NOMO-1 treated with dmso at 0.1 percent for 144 hours (cell line): ENCODE measurements at regions not wholly inside any gene's neighbourhood (a gene's known extent, or its start where the extent isn't known, plus 50 kb on each side); places are given as distances from the start of the nearest gene placed in this dataset.

Source experiments
- DNase-seq: peaks from one replicate; lab custom pipeline; 2025; ENCODE audit not compliant: unreplicated experiment; lab: John Stamatoyannopoulos, UW

DNA sequence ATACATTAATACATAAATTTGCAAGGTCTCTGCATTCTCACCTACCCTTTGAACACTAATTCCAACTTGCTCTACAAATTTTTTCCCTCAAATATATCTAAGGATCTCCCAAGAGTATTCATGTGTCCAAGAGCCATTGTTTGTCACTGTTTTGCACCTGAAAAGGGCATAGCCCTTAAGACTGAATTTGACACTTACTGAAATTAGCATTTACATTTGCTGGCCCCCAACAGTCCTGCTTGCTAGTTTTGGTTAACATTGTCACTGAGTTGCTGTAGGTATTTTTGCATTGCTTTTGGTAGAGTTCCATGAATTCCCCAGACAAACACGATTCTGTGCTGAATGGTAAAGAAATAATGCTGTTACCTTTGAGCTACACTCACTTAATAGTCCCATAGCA is 57.3 kb downstream of the KCNA4 start:
- DNase-seq: no peak

DNA sequence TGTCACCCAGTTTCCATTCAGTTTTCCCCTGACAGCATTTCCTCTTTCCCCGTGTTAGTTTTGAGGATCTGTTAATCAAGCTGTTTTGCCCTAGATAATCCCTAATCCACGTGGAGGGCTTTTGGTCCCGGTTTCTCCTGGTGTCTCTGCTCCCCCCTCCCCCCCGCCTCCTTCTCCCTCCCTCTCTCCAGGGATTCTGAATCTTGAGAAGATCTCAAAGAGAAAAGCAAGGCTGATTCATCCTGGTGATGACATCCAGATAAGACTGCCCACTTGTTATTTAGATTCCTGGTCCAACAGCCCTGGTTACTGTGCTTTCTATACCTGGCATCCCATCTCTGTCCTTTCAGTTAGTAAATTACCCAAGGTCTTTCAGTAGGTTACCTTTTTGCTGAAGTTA is 59.4 kb downstream of the KCNA4 start:
- no peak for DNase-seq

DNA sequence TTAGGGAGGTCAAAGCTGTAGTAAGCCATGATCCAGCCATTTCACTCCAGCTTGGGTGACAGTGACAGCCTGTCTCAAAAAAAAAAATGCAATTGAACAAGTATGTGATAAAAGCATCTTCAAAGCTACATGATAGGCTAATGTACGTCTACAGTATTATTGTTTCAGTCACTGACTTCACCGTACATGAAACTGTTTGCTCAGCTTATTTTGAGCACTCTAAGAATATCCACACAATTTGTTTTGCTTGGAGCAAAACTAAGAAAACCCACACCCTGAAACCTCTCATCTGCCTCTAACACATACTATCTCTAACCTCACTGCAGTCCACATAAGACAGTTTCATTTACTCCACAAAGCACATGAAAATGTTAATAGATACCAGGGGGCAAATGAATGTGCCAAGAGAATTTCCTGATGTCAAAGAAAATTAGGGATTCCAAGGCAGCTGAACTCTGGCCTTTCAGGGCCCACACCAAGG is 60.7 kb downstream of the KCNA4 start:
- no peak for DNase-seq

DNA sequence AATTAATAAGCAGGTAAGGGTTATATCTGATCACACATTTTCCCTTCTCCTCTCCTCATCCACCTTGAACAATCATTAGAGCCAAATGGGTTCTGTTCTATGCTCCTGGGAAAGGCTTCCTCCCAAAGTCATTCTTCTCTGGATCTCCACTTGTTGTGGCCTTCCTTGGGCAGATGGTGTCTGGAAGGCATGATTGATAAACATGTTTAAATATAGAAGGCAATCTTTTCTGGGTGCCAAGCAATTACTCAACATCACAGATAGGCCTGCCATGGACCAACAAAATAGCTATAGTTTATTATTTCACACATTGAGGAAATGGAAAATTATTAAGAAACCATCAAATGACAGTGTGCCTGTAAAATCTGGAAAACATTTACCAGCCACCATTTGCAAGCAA is 73.5 kb downstream of the KCNA4 start:
- no peak for DNase-seq

DNA sequence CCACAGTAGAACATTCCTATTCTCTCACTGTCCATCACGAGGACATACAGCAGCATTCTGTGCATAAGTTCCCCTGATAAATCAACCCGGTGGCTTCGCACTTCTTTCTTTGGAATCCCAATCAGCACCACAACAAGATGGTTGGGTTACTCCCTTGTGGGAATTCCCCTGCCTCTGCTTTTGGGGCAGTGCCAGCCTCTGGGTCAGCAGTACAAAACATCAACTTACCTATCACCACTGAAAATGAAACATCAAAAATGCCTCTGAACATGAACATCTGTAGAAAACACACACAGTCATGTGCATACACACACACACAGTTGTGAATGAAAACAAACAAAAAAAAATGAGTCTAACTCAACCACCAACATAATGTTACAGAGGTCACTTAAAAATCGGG is 79.3 kb downstream of the KCNA4 start:
- no peak for DNase-seq

DNA sequence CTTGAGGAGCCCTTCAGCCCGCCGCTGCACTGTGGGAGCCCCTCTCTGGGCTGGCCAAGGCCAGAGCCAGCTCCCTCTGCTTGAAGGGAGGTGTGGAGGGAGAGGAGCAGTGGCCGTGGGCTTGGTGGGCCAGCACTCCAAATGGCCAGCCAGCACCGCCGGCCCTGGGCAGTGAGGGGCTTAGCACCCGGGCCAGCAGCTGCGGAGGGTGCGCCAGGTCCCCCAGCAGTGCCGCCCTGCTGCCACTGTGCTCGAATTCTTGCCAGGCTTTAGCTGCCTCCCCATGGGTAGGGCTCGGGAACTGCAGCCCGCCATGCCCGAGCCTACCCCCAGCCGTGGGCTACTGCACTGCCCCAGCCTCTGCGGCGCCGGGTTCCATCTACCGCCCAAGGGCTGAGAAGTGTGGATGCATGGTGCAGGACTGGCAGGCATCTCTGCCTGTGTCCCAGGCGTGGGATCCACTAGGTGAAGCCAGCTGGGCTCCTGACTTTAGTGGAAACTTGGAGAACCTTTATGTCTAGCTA is 82.7 kb downstream of the KCNA4 start:
- no peak for DNase-seq

DNA sequence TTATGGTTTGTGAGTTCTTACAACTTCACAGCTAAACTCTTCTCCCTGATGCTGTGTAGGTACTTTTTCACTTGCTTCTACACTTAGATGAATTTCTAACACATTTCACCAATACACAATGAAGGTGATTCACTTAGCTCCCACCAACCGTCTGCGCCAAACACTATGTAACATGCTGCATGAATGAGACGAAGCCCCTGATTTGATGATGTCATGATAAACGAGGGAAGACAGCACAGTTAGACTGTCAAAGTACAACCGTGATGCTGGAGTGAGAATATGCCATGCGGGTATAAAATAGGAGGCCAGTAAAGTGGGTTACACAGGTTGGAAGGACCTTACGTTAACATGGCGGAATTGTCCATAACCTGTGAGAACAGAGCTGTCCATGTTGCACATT is 100.8 kb downstream of the KCNA4 start:
- no peak for DNase-seq

DNA sequence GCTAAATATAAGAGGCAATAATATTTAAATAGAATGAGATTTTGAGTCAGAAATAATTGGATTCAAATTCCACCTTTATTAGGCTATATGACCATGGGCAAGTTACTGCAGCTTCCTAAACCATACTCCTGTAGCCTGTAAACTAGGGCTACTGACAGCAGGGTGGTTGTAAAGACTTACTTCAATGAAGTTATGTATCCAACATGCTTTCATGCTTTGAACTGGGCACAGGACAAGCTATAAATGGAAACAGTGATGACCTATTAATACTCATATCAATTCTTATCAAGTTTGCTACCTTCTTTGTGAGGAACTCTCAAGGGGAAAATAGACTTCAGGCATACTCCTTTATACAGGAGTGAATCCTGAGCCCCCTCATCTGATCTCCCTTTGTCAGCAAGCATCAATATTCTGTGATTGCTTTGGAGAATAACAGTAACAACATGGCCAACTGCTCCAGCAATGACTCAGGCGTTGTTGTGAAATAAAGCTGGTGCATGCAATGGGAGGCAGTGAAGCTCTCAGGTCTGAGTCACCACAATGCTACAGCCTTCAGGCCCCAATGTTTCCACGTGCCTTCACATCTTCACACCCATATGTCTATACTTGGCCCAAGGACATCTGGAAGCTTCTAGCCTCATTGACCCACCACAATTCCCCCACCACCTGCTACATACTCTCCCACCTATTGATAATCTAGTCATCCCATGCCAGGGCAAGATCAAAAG is 102.5 kb downstream of the KCNA4 start:
- DNase-seq: no peak

DNA sequence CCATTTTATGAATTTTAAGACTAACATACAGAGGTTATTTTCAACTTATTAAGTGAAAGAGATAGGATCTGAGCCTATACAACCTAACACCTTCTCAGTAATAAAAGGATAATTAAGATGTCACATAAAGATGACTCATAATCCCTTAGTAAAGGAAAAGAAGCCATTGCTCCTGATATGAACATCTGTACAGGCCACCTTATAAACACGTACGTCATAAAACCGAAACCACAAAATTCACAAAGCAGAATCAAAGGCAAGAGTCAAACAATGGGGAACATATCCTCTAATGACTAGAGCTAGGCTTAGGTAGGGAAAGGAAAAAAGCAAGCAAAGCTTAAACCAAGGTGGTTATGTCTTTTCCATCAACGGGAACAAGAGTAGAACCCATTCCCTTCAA is 103.5 kb downstream of the KCNA4 start:
- no peak for DNase-seq

DNA sequence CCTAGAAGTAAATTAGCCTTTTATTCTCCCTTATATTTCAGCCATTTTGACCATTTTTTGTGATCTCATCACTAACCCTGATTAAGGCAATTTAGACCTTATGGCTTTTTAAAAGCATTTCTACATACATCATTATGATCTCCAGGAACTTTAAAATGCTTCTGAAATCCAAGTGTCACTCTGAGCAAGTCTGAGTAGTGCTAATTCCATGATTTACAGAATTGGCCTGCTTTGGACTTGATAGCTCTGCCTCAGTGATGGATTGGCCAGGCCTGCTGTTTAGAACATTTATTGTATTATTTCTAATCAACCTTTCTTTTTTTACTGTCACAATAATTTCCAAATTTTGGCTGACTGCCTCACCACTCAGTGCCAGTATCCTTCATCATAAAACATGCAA is 116.4 kb downstream of the KCNA4 start:
- no peak for DNase-seq

DNA sequence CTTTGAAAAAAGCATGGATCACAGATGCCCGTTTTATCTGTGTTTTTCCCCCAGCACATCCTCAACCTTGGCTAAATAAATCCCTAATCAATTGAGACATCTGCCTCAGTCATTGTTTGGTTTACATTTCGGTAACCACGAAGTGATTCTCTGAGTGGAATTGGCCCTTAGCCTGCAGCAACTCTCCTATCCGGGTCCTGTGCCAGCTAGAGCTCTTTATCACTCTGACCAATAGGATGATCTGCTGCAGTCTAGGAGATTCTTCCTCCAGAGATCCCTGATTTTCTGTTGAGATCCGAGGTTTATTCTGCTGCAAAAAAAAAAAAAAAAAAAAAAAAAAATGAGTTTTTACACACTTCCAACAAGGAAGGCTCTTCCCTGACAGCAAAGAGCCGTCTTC is 137.3 kb downstream of the KCNA4 start:
- no peak for DNase-seq

DNA sequence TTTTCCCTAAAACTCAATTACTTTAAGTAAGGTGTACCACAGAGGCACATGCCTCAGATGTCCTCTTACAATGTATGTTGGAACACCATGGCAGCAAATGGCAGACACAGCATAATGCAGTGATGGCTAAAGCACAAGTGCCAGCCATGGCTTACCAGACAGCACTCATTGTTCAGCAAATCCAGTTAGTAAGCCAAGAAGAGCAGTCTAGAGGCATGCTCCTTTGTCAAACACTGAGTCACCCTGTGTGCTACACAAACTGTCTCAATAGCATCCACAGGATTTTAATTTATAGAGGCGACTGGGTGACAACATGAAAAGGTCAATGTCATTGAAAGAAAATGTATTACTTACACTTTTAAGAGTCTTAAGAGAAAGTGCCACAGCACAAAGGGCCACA is 140.6 kb downstream of the KCNA4 start:
- DNase-seq: no peak

DNA sequence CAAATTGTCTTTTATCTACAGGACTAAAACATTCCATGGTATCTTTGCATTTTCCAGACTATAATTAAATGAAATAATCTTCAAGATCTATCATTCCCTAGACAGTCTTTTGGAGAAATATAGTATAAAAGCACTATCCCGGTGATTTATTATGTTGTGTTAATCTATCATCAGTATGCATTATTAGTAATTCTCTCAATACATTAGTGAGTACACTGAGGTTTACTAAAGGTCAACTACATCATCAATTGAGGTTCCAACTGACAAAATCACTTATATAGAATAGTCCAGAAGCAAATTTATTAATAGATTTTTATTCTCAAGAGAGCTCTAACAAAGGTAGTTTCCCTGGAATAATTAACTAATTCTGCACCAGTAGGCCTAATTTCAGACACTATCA is 169.6 kb downstream of the KCNA4 start:
- no peak for DNase-seq

DNA sequence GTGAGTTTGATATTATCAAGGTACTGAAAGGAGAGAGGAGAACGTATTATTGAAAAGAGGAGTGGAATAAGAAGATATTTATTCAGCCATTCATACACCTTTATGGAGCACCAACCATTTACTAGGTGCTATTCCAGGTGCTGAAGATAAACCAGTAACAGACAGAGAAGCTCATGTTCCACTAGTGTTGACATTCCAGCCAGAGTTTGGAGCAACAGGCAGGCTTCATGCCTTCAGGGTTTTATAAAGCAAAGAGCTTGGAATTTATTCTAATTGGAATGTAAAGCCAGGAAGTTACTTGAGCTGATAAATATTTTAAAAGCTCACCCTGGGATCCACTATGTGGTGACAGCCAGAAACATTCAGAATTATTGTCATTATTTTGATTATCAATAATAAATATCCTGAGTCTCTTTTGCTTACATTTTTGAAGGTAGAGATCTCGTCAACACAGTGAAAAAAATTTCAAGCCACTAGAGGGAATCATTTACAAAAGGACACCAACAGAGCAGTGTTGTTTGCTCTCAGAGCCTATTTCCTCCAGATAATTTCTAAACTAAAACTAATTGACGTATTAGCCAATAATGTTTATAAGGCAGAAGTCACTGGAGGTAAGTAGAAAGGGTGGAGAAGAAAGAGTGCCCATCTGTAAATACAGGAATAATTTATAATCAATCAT is 172.0 kb downstream of the KCNA4 start:
- no peak for DNase-seq

DNA sequence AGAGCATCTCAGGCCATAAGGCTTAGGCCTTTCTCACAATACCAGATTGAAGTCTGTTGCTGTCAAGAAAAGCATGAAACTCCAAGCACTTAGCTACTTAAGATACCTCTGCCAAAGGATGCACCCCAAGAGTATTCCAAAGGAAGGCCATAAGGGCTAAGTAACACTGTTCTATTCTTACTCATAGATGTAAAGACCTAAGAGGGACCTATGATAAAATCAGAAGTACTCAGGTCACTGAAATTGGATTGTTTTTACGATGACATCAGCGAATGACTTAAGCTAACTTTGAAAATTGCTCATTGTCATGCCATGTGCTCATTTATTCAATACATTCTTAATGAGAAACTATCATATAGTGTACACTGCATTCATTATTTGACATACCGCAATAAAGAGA is 172.8 kb downstream of the KCNA4 start:
- no peak for DNase-seq

DNA sequence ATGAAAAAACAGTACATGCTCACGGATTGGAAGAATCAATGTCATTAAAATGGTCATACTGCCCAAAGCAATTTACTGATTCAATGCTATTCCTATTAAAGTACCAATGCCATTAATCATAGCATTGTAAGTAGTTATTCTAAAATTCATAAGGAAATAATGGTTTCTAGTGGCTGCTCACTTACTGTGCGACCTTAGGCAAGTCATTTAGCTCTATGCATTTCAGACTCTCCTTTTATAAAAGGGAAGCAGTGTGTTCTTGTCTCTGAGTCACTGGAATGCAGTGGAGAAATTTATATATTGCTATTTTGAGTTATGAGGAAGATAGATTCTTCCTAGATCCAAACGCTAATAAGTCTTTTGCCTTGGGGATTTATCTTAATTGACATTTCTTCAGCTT is 174.8 kb downstream of the KCNA4 start:
- no peak for DNase-seq

DNA sequence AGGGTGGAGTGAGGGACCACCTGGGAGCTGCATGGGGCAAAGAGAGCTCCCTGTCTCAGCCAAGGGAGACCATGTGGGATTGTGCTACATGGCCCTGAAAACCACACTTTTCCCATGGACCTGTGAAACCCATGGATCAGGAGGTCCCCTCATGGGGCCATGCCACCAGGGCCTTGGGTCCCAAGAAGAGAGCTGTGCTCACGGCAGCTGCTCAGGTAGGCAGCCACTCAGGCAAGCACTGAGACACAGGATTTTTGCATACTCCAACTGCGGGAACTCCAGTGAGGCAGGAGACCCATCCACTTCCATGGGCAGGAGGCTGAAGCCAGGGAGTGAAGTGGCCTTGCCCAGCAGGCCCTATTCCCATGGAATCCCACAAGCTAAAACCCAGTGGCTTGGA is 190.0 kb downstream of the KCNA4 start:
- DNase-seq: no peak

DNA sequence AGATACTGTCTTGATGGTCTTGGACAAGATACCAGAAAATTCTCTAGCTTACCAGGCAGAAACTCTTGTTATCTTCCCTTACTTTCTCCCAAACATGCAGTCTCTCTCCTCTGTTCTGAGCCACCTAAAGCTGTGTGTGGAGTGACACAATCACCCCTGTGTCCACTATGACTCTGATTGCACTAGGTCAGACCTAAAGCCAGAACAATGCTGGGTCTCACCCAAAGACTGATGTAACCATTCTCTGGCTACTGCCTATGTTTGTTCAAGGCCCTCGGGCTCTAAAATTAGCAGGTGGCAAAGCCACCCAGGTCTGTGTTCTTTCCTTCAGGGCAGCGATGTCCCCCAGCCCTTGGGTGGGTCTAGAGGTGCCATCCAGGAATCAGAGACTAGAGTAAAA is 200.5 kb downstream of the KCNA4 start:
- DNase-seq: no peak

DNA sequence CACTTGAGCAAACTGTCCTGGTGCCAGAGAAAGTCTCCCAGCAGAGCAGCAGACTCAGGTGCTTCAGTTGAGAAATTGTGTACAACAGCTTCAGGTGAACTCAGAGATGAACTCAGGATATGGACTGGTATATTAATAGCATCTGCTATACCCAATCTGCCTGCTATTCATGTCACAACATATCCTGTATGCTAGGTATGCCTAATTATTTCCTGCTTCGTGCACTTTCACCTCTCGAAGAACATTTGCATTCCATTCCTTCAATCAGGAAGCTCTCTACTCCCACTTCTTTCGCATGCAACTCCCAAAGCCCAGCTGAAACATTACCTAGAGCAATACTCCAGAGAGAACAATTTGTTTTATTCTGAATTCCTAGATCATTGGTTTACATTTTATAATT is 207.7 kb downstream of the KCNA4 start:
- DNase-seq: no peak

DNA sequence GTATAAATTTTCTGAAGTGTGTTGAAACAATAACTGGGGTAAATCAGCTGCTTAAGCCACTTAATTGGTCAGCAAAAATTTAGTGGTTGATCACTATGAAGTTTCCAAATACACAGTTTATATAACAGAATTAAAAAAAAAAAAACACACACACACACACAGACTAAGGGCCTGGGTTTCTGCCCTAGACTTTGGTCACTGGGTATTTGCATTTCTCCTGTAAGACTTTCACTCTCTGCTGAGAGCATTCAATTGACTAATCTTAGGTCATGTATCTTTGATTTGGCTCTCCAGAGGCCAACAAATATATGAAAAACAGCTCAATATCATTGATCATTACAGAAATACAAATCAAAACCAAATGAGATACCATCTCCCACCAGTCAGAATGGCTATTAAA is 214.3 kb downstream of the KCNA4 start:
- DNase-seq: no peak

DNA sequence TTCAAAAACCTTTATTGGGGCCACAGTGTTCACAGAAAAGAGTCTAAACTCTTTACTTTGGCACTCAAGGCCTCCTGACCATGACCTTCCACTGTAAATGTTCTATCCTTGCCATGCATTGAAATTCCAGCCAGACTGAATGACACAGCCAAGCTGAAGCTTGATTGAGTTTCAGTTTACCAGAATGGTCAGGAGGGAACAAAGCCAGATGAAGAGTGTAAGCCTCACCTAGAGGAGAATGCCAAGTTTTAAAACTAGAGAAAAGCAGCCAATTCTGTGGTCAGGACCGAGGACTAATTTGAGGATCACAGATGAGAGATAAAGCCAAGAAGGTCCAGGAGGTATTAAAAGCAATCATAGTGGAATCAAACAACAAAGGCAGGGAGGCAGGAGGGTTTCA is 215.3 kb downstream of the KCNA4 start:
- no peak for DNase-seq

DNA sequence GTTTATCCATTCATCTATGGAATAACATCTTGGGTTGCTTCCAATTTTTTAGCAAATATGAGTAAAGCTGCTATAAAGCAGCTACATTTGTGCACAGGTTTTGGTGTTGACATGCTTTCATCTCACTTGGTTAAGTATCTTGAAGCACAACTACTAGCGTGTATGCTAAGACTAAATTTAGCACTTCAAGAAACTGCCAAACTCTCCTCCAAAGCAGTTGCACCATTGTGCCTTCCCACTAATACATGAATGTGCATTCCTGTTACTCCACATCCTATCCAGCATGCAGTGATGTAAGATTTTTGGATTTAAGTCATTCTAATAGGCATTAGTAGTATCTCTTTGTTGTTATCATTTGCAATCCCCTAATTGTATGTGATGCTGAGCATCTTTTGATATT is 230.7 kb downstream of the KCNA4 start:
- no peak for DNase-seq

DNA sequence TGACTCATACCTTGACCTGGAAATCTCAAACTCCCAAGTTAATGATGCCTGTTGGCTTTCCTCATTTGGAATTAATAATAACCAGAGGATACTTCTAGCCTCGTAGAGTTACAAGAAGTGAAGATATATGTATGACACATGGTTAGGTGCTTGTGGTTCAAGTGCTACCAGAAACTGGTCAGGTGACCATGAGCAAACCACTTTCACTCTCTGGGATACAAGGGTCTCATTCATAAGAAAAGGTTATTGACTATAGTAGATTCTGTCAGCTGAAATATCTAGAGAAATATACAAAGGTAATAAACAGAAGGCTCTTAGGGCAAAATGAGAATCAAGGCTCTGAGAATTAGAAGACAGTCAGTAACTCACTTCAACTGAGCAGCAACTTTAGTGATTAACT is 233.3 kb downstream of the KCNA4 start:
- no peak for DNase-seq
